ENCODE measurements at regions not wholly inside any gene's neighbourhood (a gene's known extent, or its start where the extent isn't known, plus 50 kb on each side); places are given as distances from the start of the nearest gene placed in this dataset.

- TF ChIP-seq POLR2AphosphoS5 (IDR thresholded peaks at IDR 0.05; ENCODE audit: borderline replicate concordance, low read depth, low read length) (no peak), EZH2 (IDR thresholded peaks at IDR 0.05) (no peak), FOXP2 (optimal IDR thresholded peaks at IDR 0.05; ENCODE audit: control extremely low read depth, extremely low read length, insufficient read depth) (no peak)
These were observed 306.7 kb upstream of the POU3F3 start for GRCh38 chr2:104547221-104547620.

Data from SK-N-MC (cell line).